MG63 (cell line): ENCODE measurements at regions not wholly inside any gene's neighbourhood (a gene's known extent, or its start where the extent isn't known, plus 50 kb on each side); places are given as distances from the start of the nearest gene placed in this dataset.

Source experiments
- DNase-seq: peaks from one replicate; pipeline ENCODE4 v3.0.0-alpha.2; 2020
- H3K27me3 ChIP-seq: fragments of 250-450 bp; sonication (Bioruptor Pico); 2 replicates; pipeline ENCODE4 v1.5.1; 2020; ENCODE audit warnings: mild to moderate bottlenecking, moderate library complexity
- H3K36me3 ChIP-seq: fragments of 250-450 bp; sonication (Bioruptor Pico); 2 replicates; pipeline ENCODE4 v1.5.1; 2020; ENCODE audit warnings: mild to moderate bottlenecking, moderate library complexity
- H3K4me3 ChIP-seq: fragments of 250-450 bp; sonication (Bioruptor Pico); 2 replicates; pipeline ENCODE4 v1.5.1; 2020; ENCODE audit warnings: mild to moderate bottlenecking, moderate library complexity
- H3K9me3 ChIP-seq: fragments of 250-450 bp; sonication (Bioruptor Pico); 2 replicates; pipeline ENCODE4 v1.5.1; 2020; ENCODE audit warnings: mild to moderate bottlenecking, moderate library complexity

GRCh38 chr2:216571909-216572513 is 61.2 kb upstream of the IGFBP2 start:
- DNase-seq: no peak
- H3K27me3 ChIP-seq: no peaks in the 10 kb centered on the region

GRCh38 chr2:216572582-216573578 is 60.3 kb upstream of the IGFBP2 start:
- peak; percentile 86 for DNase-seq
- H3K4me3 ChIP-seq: no peak overlapping the region
- no peaks in the 10 kb centered on the region for H3K36me3 ChIP-seq
- H3K27me3 ChIP-seq: no peaks in the 10 kb centered on the region
- H3K9me3 ChIP-seq: 0 out of 2 replicates have a peak, but pooled peaks cover 2% of the 10 kb centered on the region

More at GRCh38 chr2:216571909-216572513, 61.2 kb upstream of the IGFBP2 start:
- H3K36me3 ChIP-seq: no peaks in the 10 kb centered on the region
- no peak overlapping the region for H3K4me3 ChIP-seq
- H3K9me3 ChIP-seq: 0 out of 2 replicates have a peak, but pooled peaks cover 2% of the 10 kb centered on the region

- Histone ChIP-seq H3K9me3 (0 out of 2 replicates have a peak, but pooled peaks cover 2% of the 10 kb centered on the region), H3K4me3 (no peak overlapping the region), H3K27me3 (no peaks in the 10 kb centered on the region), H3K36me3 (no peaks in the 10 kb centered on the region)
- DNase-seq: no peak
Observed at GRCh38 chr2:216574046-216574445, 59.2 kb upstream of the IGFBP2 start.

GRCh38 chr2:216574586-216574985 is 58.6 kb upstream of the IGFBP2 start:
- DNase-seq: no peak
- no peaks in the 10 kb centered on the region for H3K36me3 ChIP-seq
- no peak overlapping the region for H3K4me3 ChIP-seq

GRCh38 chr2:216575465-216575864 is 57.8 kb upstream of the IGFBP2 start:
- Histone ChIP-seq H3K27me3 (no peaks in the 10 kb centered on the region), H3K9me3 (0 out of 2 replicates have a peak, but pooled peaks cover 2% of the 10 kb centered on the region), H3K36me3 (no peaks in the 10 kb centered on the region), H3K4me3 (no peak overlapping the region)
- DNase-seq: no peak

More at GRCh38 chr2:216574586-216574985, 58.6 kb upstream of the IGFBP2 start:
- Histone ChIP-seq H3K27me3 (no peaks in the 10 kb centered on the region), H3K9me3 (0 out of 2 replicates have a peak, but pooled peaks cover 2% of the 10 kb centered on the region)

- H3K4me3 ChIP-seq: no peak overlapping the region
- H3K9me3 ChIP-seq: no peaks in the 10 kb centered on the region
- H3K27me3 ChIP-seq: no peaks in the 10 kb centered on the region
- no peaks in the 10 kb centered on the region for H3K36me3 ChIP-seq
- no peak for DNase-seq
Observed at GRCh38 chr2:216576616-216577015, 56.6 kb upstream of the IGFBP2 start.

GRCh38 chr2:216578325-216578724 is 54.9 kb upstream of the IGFBP2 start:
- no peaks in the 10 kb centered on the region for H3K36me3 ChIP-seq
- no peak overlapping the region for H3K4me3 ChIP-seq
- no peaks in the 10 kb centered on the region for H3K27me3 ChIP-seq
- no peaks in the 10 kb centered on the region for H3K9me3 ChIP-seq
- DNase-seq: no peak

- Histone ChIP-seq H3K27me3 (no peaks in the 10 kb centered on the region), H3K9me3 (no peaks in the 10 kb centered on the region), H3K36me3 (no peaks in the 10 kb centered on the region), H3K4me3 (no peak overlapping the region)
- DNase-seq: no peak
Observed at GRCh38 chr2:216583147-216583546, 50.1 kb upstream of the IGFBP2 start.
